HCT116 (cell line): ENCODE measurements at regions not wholly inside any gene's neighbourhood (a gene's known extent, or its start where the extent isn't known, plus 50 kb on each side); places are given as distances from the start of the nearest gene placed in this dataset.

Experiments
- POLR2A ChIP-seq: IDR thresholded peaks from 2 replicates; pipeline ENCODE4 v1.7.0; 2011; ENCODE audit warnings: borderline replicate concordance; ENCODE audit not compliant: insufficient read depth, insufficient read length; ENCODE audit errors: extremely low read depth
- RAD21 ChIP-seq: IDR thresholded peaks from 2 replicates; pipeline ENCODE4 v1.6.1; 2012; ENCODE audit warnings: low read depth, mild to moderate bottlenecking

- no peak for TF ChIP-seq RAD21
- no peak for TF ChIP-seq POLR2A
Measured at GRCh38 chr2:215831296-215831913, 181.9 kb downstream of the MREG start.
